NB4 (cell line): ENCODE measurements at regions not wholly inside any gene's neighbourhood (a gene's known extent, or its start where the extent isn't known, plus 50 kb on each side); places are given as distances from the start of the nearest gene placed in this dataset.
"Not testable (repeated sequence)": the region's sequence is repeated elsewhere in the genome, so short reads cannot be mapped to it uniquely, and the experiment has no call there.

Source experiments
- CTCF ChIP-seq: IDR thresholded peaks from one replicate; pipeline ENCODE4 v1.5.1; 2012; ENCODE audit warnings: low read depth, low read length
- MYC ChIP-seq: IDR thresholded peaks from 2 replicates; pipeline ENCODE4 v1.6.1; 2011; ENCODE audit warnings: low read depth, low read length
- POLR2A ChIP-seq: IDR thresholded peaks from 2 replicates; pipeline ENCODE4 v1.6.1; 2011; ENCODE audit warnings: mild to moderate bottlenecking; ENCODE audit not compliant: insufficient read length; ENCODE audit errors: extremely low read depth

GRCh38 chr1:41965-42466 lies 409.5 kb downstream of the OR4F29 start:
- TF ChIP-seq CTCF, POLR2A, MYC: not testable (repeated sequence)
